OCI-LY3 (cell line): ENCODE measurements at regions not wholly inside any gene's neighbourhood (a gene's known extent, or its start where the extent isn't known, plus 50 kb on each side); places are given as distances from the start of the nearest gene placed in this dataset.
"Not testable (repeated sequence)": the region's sequence is repeated elsewhere in the genome, so short reads cannot be mapped to it uniquely, and the experiment has no call there.

ENCODE experiments used
- H2AFZ ChIP-seq: fragments of 200-600, 300-600 bp; shearing (Covaris generic); 2 replicates; pipeline ENCODE4 v1.6.0; 2014; ENCODE audit warnings: antibody characterized with exemption, low read depth, low read length
- H3K27ac ChIP-seq: fragments of 200-600, 300-600 bp; sonication (generic); 2 replicates; pipeline ENCODE4 v1.5.1; 2014; ENCODE audit warnings: mild to moderate bottlenecking, low read length, moderate library complexity, mixed read lengths
- H3K27me3 ChIP-seq: fragments of 200-600, 300-600 bp; sonication (generic); 2 replicates; pipeline ENCODE4 v1.6.1; 2014; ENCODE audit warnings: low read depth, low read length, mixed read lengths
- H3K36me3 ChIP-seq: fragments of 200-600, 300-600 bp; sonication (generic); replicated peaks from 2 replicates; pipeline ENCODE3; 2014; ENCODE audit warnings: low read depth, low read length, mixed read lengths
- H3K4me1 ChIP-seq: fragments of 300-600, 200-600 bp; sonication (generic); 2 replicates; pipeline ENCODE4 v1.6.1; 2014; ENCODE audit warnings: low read length, mixed read lengths
- H3K4me2 ChIP-seq: fragments of 200-600, 300-600 bp; sonication (generic); 2 replicates; pipeline ENCODE4 v1.6.1; 2014; ENCODE audit warnings: low read length, mixed read lengths
- H3K4me3 ChIP-seq: fragments of 300-600, 200-600 bp; sonication (generic); 2 replicates; pipeline ENCODE4 v1.5.1; 2014; ENCODE audit warnings: antibody characterized with exemption, mild to moderate bottlenecking, low read length, moderate library complexity
- H3K79me2 ChIP-seq: fragments of 300-600, 200-600 bp; shearing (Covaris generic); 2 replicates; pipeline ENCODE4 v1.6.1; 2014; ENCODE audit warnings: mild to moderate bottlenecking, low read length, mixed read lengths
- H3K9ac ChIP-seq: fragments of 300-600, 200-600 bp; shearing (Covaris generic); 2 replicates; pipeline ENCODE4 v1.6.0; 2014; ENCODE audit warnings: mild to moderate bottlenecking, low read length, moderate library complexity
- H3K9me3 ChIP-seq: fragments of 200-600, 300-600 bp; shearing (Covaris generic); 2 replicates; pipeline ENCODE4 v1.6.1; 2014; ENCODE audit warnings: low read length, mixed read lengths; ENCODE audit not compliant: insufficient read depth
- H4K20me1 ChIP-seq: fragments of 200-600, 300-600 bp; sonication (generic); 2 replicates; pipeline ENCODE4 v1.6.1; 2016; ENCODE audit warnings: low read length, mixed read lengths; ENCODE audit not compliant: insufficient read depth
- EZH2phosphoT487 ChIP-seq: fragments of 200-600 bp; shearing (Covaris generic); IDR thresholded peaks from 2 replicates; pipeline ENCODE4 v1.6.1; 2018; ENCODE audit warnings: antibody characterized with exemption, mixed run types, low read depth
- TF ChIP-seq, protein P1 (sequence below): fragments of 200-600, 300-600 bp; sonication (generic); IDR thresholded peaks from 2 replicates; pipeline ENCODE4 v1.5.1; 2014; ENCODE audit warnings: antibody characterized with exemption, low read length, low read depth

DNA sequence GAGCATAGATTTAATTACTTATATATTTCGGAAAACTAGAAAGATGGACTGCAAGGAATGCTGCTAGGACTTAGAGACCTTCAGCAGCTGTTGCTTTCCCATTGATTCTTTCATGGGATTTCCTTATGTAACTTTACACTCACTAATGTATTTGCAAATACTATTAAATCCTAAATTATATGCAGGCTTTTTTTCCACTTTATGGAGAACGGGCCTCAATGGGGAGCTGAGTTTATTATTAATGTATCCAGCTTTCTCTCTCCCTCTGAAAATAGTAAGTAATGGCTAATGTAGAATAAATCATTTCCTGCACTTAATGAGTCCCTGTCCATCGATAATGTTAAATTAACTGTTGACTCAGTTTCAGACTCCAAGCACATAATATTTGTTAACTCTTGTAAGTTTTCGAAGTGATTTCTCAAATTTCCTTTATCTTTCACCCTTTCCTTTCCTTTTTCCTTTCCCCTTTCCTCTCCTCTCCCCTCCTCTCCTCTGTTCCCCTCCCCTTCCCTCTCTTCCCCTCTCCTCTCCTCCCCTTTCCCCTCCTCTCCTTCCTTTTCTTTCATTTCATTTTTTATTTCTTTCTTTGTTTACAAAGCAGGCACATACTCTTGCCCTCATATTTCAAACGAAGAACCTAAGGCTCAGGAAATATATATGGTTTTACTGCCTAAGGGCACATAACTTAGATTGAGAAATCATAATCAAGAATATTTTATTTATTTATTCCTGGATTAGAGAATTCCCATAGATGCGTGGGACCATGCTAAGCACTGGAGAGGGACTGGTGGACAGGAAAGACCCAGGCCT is 503.6 kb downstream of the MMUT start:
- Histone ChIP-seq H3K9me3 (no peaks in the 10 kb centered on the region), H2AFZ (no peak overlapping the region), H4K20me1 (no peaks in the 10 kb centered on the region), H3K4me3 (no peak overlapping the region), H3K27ac (no peak overlapping the region), H3K9ac (no peak overlapping the region), H3K27me3 (no peaks in the 10 kb centered on the region), H3K4me1 (no peaks in the 10 kb centered on the region), H3K79me2 (no peaks in the 10 kb centered on the region), H3K4me2 (no peak overlapping the region), H3K36me3 (no peaks in the 10 kb centered on the region)
- TF ChIP-seq EZH2phosphoT487, result no peak

DNA sequence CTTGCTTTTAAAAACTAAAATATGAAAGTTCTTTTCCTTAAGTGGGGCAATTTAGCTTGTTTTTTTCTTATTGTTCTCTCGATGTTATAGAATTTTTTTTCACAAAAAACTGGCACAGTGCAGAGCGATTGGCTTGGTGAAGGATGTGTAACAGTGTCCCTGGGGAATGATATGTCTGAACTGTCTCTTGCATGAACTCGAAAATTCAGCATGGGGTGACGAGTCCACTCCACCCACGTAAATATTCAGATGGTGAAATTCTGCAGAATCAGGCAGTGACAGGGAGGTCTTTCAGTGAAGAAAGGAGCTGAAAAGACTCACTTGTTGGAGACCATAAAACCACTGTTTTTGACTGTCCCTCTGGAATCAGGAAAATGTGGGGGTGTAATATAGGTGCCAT is 505.3 kb downstream of the MMUT start:
- no peak overlapping the region for H3K4me2 ChIP-seq
- H3K9me3 ChIP-seq, result no peaks in the 10 kb centered on the region
- no peaks in the 10 kb centered on the region for H3K36me3 ChIP-seq
- H3K9ac ChIP-seq, result no peak overlapping the region
- TF ChIP-seq EZH2phosphoT487, result no peak
- TF ChIP-seq, protein P1, sequence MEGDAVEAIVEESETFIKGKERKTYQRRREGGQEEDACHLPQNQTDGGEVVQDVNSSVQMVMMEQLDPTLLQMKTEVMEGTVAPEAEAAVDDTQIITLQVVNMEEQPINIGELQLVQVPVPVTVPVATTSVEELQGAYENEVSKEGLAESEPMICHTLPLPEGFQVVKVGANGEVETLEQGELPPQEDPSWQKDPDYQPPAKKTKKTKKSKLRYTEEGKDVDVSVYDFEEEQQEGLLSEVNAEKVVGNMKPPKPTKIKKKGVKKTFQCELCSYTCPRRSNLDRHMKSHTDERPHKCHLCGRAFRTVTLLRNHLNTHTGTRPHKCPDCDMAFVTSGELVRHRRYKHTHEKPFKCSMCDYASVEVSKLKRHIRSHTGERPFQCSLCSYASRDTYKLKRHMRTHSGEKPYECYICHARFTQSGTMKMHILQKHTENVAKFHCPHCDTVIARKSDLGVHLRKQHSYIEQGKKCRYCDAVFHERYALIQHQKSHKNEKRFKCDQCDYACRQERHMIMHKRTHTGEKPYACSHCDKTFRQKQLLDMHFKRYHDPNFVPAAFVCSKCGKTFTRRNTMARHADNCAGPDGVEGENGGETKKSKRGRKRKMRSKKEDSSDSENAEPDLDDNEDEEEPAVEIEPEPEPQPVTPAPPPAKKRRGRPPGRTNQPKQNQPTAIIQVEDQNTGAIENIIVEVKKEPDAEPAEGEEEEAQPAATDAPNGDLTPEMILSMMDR, result no peak
- H3K27me3 ChIP-seq, result no peaks in the 10 kb centered on the region
- no peaks in the 10 kb centered on the region for H3K4me1 ChIP-seq
- H3K79me2 ChIP-seq, result no peaks in the 10 kb centered on the region
- H2AFZ ChIP-seq, result no peak overlapping the region
- no peak overlapping the region for H3K4me3 ChIP-seq
- H3K27ac ChIP-seq, result no peak overlapping the region
- no peaks in the 10 kb centered on the region for H4K20me1 ChIP-seq

DNA sequence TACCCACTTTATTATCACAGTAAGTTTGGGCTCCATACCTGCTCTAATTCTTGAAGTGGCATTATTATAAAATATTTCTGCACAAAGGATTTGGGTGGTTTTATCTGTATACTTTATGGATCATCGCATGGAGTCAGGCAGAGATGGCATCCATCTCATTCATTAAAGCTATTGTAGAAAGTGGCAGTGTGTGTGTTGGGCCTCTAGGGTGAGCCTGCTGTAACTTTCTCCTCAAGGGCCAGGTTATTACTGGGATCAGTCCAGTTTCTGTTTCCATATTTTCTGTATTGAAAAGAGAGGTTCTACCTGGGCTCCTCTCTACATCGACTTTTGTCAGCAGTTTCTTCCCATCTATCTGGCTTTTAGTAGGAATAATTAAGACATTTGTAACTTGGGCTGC is 511.1 kb downstream of the MMUT start:
- no peak for TF ChIP-seq EZH2phosphoT487
- TF ChIP-seq, protein P1, result no peak
- no peak overlapping the region for H3K9ac ChIP-seq

DNA sequence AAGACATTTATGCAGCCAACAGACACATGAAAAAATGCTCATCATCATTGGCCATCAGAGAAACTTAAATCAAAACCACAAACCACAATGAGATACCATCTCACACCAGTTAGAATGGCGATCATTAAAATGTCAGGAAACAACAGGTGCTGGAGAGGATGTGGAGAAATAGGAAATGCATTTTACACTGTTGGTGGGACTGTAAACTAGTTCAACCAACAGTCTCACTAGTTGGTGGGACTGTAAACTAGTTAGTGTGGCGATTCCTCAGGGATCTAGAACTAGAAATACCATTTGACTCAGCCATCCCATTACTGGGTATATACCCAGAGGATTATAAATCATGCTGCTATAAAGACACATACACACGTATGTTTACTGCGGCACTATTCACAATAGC is 518.8 kb downstream of the MMUT start:
- not testable (repeated sequence) for H2AFZ ChIP-seq

More for the DNA sequence above, 511.1 kb downstream of the MMUT start:
- H3K9me3 ChIP-seq, result no peaks in the 10 kb centered on the region
- no peak overlapping the region for H2AFZ ChIP-seq
- H3K27me3 ChIP-seq, result no peaks in the 10 kb centered on the region
- no peaks in the 10 kb centered on the region for H3K36me3 ChIP-seq
- no peak overlapping the region for H3K4me3 ChIP-seq
- H3K4me2 ChIP-seq, result no peak overlapping the region
- no peaks in the 10 kb centered on the region for H3K79me2 ChIP-seq
- H3K27ac ChIP-seq, result no peak overlapping the region
- H4K20me1 ChIP-seq, result no peaks in the 10 kb centered on the region
- no peaks in the 10 kb centered on the region for H3K4me1 ChIP-seq

DNA sequence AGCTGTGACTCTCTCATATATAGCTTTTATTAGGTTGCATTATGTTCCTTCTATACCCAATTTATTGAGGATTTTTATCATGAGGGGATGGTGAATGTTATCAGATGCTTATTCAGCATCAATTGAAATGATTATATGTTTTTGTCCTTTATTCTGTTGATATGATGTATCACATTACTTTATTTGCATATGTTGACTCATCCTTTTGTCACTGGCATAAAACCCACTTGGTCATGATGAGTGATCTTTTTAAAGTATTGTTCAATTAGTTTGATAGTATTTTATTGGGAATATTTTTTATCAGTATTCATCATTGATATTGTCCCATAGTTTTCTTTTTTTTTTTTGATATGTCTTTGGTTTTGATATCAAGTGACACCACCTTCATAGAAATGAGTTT is 529.9 kb downstream of the MMUT start:
- Histone ChIP-seq H3K27ac (no peak overlapping the region), H3K9me3 (0 out of 2 replicates have a peak, but pooled peaks cover 3% of the 10 kb centered on the region), H3K27me3 (no peaks in the 10 kb centered on the region), H3K79me2 (no peaks in the 10 kb centered on the region), H3K4me2 (no peak overlapping the region), H2AFZ (no peak overlapping the region), H3K9ac (no peak overlapping the region), H4K20me1 (no peaks in the 10 kb centered on the region), H3K4me3 (no peak overlapping the region), H3K36me3 (no peaks in the 10 kb centered on the region), H3K4me1 (no peaks in the 10 kb centered on the region)
- no peak for TF ChIP-seq EZH2phosphoT487
- TF ChIP-seq, protein P1, result no peak

More for the DNA sequence above, 518.8 kb downstream of the MMUT start:
- not testable (repeated sequence) for H3K79me2 ChIP-seq, H3K4me1 ChIP-seq, H3K36me3 ChIP-seq, H3K9ac ChIP-seq, H3K27ac ChIP-seq, H3K4me3 ChIP-seq, H4K20me1 ChIP-seq, H3K4me2 ChIP-seq, H3K27me3 ChIP-seq, H3K9me3 ChIP-seq
